Activated CD8-positive, alpha-beta T cell treated with anti-CD3 and anti-CD28 coated beads for 36 hours (primary cell): ENCODE measurements at regions not wholly inside any gene's neighbourhood (a gene's known extent, or its start where the extent isn't known, plus 50 kb on each side); places are given as distances from the start of the nearest gene placed in this dataset.

Experiments
- ATAC-seq: fragments of 200-7000 bp; cut with Tn5 transposase; one replicate; pipeline ENCODE4 v1.10.0; 2021; ENCODE audit warnings: mild to moderate bottlenecking, moderate library complexity
- CTCF ChIA-PET: fragments of 350-600 bp; sonication (Branson Sonifier 250); formaldehyde crosslinking; loops from one replicate; lab custom pipeline; 2021; ENCODE audit warnings: antibody characterized with exemption; lab: Charles Lee
- POLR2A ChIA-PET: fragments of 350-600 bp; sonication (Branson Sonifier 250); formaldehyde crosslinking; loops from one replicate; lab custom pipeline; 2021; ENCODE audit warnings: antibody characterized with exemption; lab: Charles Lee
- DNase-seq: peaks from one replicate; pipeline ENCODE4 v3.0.0-alpha.2; 2020
- H3K27ac Mint-ChIP-seq: one replicate; pipeline ENCODE4 v1.8.0; 2021; ENCODE audit warnings: mild to moderate bottlenecking, mixed read lengths
- H3K27me3 Mint-ChIP-seq: one replicate; pipeline ENCODE4 v1.8.0; 2021; ENCODE audit warnings: mixed read lengths
- H3K36me3 Mint-ChIP-seq: one replicate; pipeline ENCODE4 v1.8.0; 2021; ENCODE audit warnings: low read depth, mixed read lengths
- H3K4me1 Mint-ChIP-seq: one replicate; pipeline ENCODE4 v1.8.0; 2021; ENCODE audit warnings: low read depth, mixed read lengths
- H3K4me3 Mint-ChIP-seq: one replicate; pipeline ENCODE4 v1.8.0; 2021; ENCODE audit warnings: mild to moderate bottlenecking, moderate library complexity, mixed read lengths
- H3K9me3 Mint-ChIP-seq: one replicate; pipeline ENCODE4 v1.8.0; 2021; ENCODE audit warnings: mixed read lengths
- intact Hi-C: fragments of 100-400 bp; cut with micrococcal nuclease; formaldehyde crosslinking; loops from one replicate; pipeline ENCODE4 v1.10.0; 2022
- TF ChIP-seq, protein P1 (sequence below): fragments of 200-600 bp; IDR thresholded peaks from one replicate; pipeline ENCODE4 v1.8.0; 2022; ENCODE audit warnings: antibody characterized with exemption, mild to moderate bottlenecking

DNA sequence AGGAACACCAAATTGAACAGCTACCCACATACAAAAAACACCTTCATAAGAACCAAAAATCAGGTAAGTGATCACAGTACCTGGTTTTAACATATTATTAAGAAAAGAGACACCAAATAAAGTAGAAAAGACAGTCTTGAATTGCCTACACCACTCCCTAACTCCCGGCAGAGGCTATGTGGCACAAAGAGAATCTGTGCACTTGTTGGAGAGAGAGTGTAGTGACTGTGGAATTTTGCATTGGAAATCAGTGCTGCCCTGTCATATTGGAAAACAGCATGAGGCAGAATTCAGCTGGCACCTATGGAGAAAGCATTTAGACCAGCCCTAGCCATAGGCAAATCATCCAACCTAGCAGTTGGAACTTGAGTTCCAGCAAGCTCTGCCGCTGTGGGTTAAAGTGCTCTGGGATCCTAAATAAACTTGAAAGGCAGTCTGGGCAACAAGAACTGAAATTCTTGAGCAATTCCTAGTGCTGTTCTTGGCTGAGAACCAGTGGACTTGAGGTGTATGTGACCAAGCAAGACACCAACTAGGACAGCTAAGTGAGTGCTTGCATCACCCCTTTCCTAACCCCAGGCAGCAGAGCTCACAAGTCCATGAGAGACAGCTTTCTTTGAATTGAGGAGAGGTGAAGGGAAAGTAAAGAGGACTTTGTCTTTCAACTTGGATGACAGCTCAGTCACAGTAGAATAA, 969.6 kb upstream of the ALCAM start:
- intact Hi-C loops, result no loop called here
- Mint-ChIP-seq H3K27ac (no peak overlapping the region), H3K9me3 (peaks cover 2% of the 10 kb centered on the region), H3K4me1 (no peaks in the 10 kb centered on the region), H3K4me3 (no peak overlapping the region), H3K36me3 (no peaks in the 10 kb centered on the region), H3K27me3 (no peaks in the 10 kb centered on the region)
- no peak for DNase-seq
- TF ChIP-seq, protein P1, sequence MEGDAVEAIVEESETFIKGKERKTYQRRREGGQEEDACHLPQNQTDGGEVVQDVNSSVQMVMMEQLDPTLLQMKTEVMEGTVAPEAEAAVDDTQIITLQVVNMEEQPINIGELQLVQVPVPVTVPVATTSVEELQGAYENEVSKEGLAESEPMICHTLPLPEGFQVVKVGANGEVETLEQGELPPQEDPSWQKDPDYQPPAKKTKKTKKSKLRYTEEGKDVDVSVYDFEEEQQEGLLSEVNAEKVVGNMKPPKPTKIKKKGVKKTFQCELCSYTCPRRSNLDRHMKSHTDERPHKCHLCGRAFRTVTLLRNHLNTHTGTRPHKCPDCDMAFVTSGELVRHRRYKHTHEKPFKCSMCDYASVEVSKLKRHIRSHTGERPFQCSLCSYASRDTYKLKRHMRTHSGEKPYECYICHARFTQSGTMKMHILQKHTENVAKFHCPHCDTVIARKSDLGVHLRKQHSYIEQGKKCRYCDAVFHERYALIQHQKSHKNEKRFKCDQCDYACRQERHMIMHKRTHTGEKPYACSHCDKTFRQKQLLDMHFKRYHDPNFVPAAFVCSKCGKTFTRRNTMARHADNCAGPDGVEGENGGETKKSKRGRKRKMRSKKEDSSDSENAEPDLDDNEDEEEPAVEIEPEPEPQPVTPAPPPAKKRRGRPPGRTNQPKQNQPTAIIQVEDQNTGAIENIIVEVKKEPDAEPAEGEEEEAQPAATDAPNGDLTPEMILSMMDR, result no peak
- ATAC-seq, result no peak
- ChIA-PET CTCF (no interaction called here), POLR2A (no interaction called here)

DNA sequence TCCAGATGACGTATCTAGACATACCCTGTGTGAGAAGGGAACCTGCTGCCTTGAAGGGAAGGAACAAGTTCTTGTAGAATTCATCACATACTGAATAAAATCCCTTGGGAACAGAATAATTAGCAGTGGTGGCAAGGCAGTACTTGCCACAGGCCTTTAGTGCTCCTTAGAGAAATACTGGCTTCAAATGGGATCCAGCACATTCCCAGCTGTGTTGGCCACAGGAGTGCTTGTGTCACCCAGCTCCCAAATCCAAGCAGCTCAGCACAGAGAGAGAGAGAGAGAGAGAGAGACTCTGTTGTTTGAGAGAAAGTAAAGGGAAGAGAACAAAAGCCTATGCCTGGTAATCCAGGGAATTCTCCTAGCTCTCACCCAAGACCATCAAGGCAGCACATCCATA, 969.0 kb upstream of the ALCAM start:
- ChIA-PET CTCF (no interaction called here), POLR2A (no interaction called here)
- no peak for DNase-seq
- intact Hi-C loops, result no loop called here
- H3K4me3 Mint-ChIP-seq, result no peak overlapping the region
- H3K36me3 Mint-ChIP-seq, result no peaks in the 10 kb centered on the region
- H3K4me1 Mint-ChIP-seq, result no peaks in the 10 kb centered on the region
- no peak for ATAC-seq
- TF ChIP-seq, protein P1, result no peak
- H3K27me3 Mint-ChIP-seq, result no peaks in the 10 kb centered on the region
- peaks cover 2% of the 10 kb centered on the region for H3K9me3 Mint-ChIP-seq
- no peak overlapping the region for H3K27ac Mint-ChIP-seq

DNA sequence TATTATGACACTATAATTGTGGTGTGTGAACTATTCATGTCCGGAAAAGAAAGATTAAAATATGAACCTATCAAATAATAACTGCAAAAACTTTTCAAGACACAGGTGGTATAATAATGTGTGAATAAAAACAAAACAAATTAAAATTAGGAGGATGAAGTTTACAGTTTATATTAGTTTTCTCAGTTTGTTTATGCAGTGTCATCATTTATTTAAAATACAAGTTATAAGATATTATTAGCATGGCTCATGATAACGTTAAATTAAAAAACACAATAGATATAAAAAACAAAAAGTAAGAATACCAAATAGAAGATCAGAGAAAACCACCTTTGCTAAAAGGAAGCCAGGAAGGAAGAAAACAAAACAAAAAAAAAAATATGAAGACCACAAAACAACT, 963.8 kb upstream of the ALCAM start:
- intact Hi-C loops, result no loop called here
- Mint-ChIP-seq H3K27ac (no peak overlapping the region), H3K9me3 (peaks cover 3% of the 10 kb centered on the region), H3K4me1 (no peaks in the 10 kb centered on the region), H3K27me3 (no peaks in the 10 kb centered on the region), H3K36me3 (no peaks in the 10 kb centered on the region), H3K4me3 (no peak overlapping the region)
- TF ChIP-seq, protein P1, result no peak
- DNase-seq (no peak), ATAC-seq (no peak)
- ChIA-PET CTCF (no interaction called here), POLR2A (no interaction called here)

DNA sequence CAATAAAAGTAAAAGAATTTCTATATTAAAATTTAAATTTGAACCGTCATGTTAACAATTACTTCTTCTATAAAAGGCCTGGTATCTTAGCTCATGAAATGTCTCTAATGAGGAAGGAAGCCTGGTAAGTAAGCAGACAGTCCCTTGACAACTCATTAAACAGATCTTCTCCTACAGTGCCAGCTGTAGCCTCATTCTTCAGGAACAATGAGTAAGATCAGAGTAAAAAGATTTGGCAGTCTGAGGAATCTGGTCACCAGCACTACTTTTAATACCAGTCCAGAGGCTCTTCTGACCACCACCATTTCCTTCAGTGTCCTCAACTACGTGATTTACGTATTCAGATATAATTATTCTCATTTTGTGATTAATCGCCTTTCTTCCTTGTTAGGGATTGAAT, 955.0 kb upstream of the ALCAM start:
- intact Hi-C loops, result no loop called here
- POLR2A ChIA-PET, result no interaction called here
- DNase-seq, result no peak
- Mint-ChIP-seq H3K27me3 (no peaks in the 10 kb centered on the region), H3K36me3 (no peaks in the 10 kb centered on the region), H3K4me1 (no peaks in the 10 kb centered on the region), H3K27ac (no peak overlapping the region), H3K4me3 (no peak overlapping the region), H3K9me3 (no peaks in the 10 kb centered on the region)
- ATAC-seq, result no peak
- CTCF ChIA-PET, result no interaction called here
- TF ChIP-seq, protein P1, result no peak

DNA sequence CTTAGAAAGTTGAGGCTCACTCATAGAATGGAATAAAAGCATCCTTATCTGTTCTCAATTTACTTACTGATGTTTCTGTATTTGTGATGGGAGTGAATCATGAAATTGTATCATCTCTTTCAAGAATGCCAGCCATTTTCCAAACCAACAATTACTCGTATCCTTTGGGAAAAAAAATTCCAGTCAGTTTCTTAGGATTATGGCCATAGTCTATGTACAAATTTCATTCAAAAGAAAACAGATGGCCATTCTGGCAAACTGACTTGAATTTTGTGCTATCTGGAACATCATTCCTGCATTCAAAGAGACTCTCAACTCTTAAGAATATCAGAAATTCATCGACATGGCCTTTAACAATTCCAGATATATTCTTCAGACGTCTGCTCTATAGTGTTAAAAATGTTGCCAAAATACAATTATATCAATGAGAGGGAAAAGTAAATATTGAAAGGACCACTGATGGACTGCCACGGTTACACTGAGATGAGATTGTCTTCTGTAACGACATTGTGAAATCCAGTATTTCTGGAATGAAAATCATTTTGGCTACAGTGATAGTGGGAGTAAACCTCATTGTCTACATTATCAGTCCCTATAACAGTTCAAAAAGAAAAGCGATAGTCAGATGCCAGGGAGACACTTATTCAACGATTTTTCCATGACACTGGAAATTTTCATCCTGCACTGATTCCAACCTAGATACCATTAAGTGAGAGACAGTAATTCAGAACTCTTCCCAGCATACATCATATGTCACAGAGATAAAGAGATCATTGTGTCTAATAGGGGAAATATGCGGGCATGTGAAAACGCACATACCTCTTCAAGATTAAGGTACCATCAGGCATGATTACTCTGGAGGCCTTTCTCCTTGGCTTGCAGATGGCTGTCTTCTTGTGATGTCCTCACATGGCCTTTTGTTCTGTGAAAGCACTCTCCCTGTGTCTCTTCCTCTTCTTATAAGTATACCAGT, 953.8 kb upstream of the ALCAM start:
- intact Hi-C loops, result no loop called here
- ChIA-PET POLR2A (no interaction called here), CTCF (no interaction called here)
- TF ChIP-seq, protein P1, result no peak
- Mint-ChIP-seq H3K9me3 (no peaks in the 10 kb centered on the region), H3K4me3 (no peak overlapping the region), H3K27ac (no peak overlapping the region), H3K4me1 (no peaks in the 10 kb centered on the region), H3K36me3 (no peaks in the 10 kb centered on the region), H3K27me3 (no peaks in the 10 kb centered on the region)
- ATAC-seq, result no peak
- DNase-seq, result no peak
